Nephron progenitor cell (in vitro differentiated cells): ENCODE measurements at regions not wholly inside any gene's neighbourhood (a gene's known extent, or its start where the extent isn't known, plus 50 kb on each side); places are given as distances from the start of the nearest gene placed in this dataset.

Experiments
- DNase-seq: peaks from one replicate; pipeline ENCODE4 v3.0.0; 2021
- H3K27ac Mint-ChIP-seq: 2 replicates; pipeline ENCODE4 v1.8.0; 2021; ENCODE audit warnings: mild to moderate bottlenecking, moderate library complexity, mixed read lengths
- H3K27me3 Mint-ChIP-seq: 2 replicates; pipeline ENCODE4 v1.8.0; 2021; ENCODE audit warnings: mild to moderate bottlenecking, low read depth, mixed read lengths; ENCODE audit not compliant: poor library complexity
- H3K36me3 Mint-ChIP-seq: 2 replicates; pipeline ENCODE4 v1.8.0; 2021; ENCODE audit warnings: low read depth, mixed read lengths
- H3K4me1 Mint-ChIP-seq: 2 replicates; pipeline ENCODE4 v1.8.0; 2021; ENCODE audit warnings: mixed read lengths
- H3K4me3 Mint-ChIP-seq: 2 replicates; pipeline ENCODE4 v1.8.0; 2021; ENCODE audit warnings: mild to moderate bottlenecking, moderate library complexity, mixed read lengths
- H3K9me3 Mint-ChIP-seq: 2 replicates; pipeline ENCODE4 v1.8.0; 2021; ENCODE audit warnings: mild to moderate bottlenecking, moderate library complexity, mixed read lengths
- TF ChIP-seq, protein P1 (sequence below): fragments of 200-600 bp; sonication (generic); IDR thresholded peaks from 2 replicates; pipeline ENCODE4 v1.5.0; 2021; ENCODE audit warnings: antibody characterized with exemption

GRCh38 chr1:71262970-71263369, 182.1 kb upstream of the ZRANB2 start:
- no peaks in the 10 kb centered on the region for H3K9me3 Mint-ChIP-seq
- H3K27me3 Mint-ChIP-seq = no peaks in the 10 kb centered on the region
- no peak overlapping the region for H3K27ac Mint-ChIP-seq
- peaks cover 29% of the 10 kb centered on the region for H3K4me1 Mint-ChIP-seq
- no peaks in the 10 kb centered on the region for H3K36me3 Mint-ChIP-seq
- H3K4me3 Mint-ChIP-seq = no peak overlapping the region
- TF ChIP-seq, protein P1, sequence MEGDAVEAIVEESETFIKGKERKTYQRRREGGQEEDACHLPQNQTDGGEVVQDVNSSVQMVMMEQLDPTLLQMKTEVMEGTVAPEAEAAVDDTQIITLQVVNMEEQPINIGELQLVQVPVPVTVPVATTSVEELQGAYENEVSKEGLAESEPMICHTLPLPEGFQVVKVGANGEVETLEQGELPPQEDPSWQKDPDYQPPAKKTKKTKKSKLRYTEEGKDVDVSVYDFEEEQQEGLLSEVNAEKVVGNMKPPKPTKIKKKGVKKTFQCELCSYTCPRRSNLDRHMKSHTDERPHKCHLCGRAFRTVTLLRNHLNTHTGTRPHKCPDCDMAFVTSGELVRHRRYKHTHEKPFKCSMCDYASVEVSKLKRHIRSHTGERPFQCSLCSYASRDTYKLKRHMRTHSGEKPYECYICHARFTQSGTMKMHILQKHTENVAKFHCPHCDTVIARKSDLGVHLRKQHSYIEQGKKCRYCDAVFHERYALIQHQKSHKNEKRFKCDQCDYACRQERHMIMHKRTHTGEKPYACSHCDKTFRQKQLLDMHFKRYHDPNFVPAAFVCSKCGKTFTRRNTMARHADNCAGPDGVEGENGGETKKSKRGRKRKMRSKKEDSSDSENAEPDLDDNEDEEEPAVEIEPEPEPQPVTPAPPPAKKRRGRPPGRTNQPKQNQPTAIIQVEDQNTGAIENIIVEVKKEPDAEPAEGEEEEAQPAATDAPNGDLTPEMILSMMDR = no peak
- no peak for DNase-seq

DNA sequence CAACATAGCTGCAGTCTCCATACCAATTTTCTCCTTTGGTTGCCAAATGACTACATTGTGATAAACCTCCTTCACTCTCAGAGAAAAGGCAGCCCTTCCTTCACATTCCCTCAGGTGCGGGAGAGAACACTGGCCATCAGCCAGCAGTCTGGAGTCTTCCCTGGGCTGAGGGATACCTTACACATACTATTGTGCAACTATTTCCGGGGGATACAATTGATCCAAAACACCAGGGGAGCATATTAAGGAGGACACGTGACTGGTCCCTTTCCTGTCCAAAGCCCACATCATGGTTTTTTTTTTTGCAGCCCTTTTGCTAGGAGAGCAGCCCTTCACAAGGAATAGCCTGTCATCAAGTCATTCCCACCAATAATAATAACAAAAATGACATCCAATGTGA, 172.1 kb upstream of the ZRANB2 start:
- H3K9me3 Mint-ChIP-seq = no peaks in the 10 kb centered on the region
- H3K27me3 Mint-ChIP-seq = peaks cover 7% of the 10 kb centered on the region
- no peak overlapping the region for H3K27ac Mint-ChIP-seq
- TF ChIP-seq, protein P1 = no peak
- H3K36me3 Mint-ChIP-seq = no peaks in the 10 kb centered on the region
- H3K4me1 Mint-ChIP-seq = no peaks in the 10 kb centered on the region
- no peak for DNase-seq
- H3K4me3 Mint-ChIP-seq = no peak overlapping the region

DNA sequence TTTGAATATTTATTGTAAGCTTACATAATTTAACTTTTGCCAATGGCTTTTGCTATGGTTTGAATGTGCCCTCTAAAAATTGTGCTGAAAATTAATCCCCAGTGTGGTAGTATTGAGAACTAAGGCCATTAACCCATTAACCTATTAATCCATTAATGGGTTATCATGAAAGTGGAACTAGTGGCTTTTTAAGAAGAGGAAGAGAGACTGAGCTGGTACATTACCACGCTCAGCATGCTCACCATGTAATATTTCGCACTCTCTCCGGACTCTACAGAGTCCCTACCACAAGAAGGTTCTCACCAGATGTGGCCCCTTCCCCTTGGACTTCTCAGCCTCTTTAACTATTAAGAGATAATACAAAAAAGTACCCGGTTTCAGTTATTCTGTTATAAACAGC, 164.4 kb upstream of the ZRANB2 start:
- Mint-ChIP-seq H3K36me3 (no peaks in the 10 kb centered on the region), H3K9me3 (no peaks in the 10 kb centered on the region), H3K4me3 (no peak overlapping the region), H3K27me3 (no peaks in the 10 kb centered on the region), H3K27ac (no peak overlapping the region), H3K4me1 (no peaks in the 10 kb centered on the region)
- no peak for DNase-seq
- TF ChIP-seq, protein P1 = no peak

DNA sequence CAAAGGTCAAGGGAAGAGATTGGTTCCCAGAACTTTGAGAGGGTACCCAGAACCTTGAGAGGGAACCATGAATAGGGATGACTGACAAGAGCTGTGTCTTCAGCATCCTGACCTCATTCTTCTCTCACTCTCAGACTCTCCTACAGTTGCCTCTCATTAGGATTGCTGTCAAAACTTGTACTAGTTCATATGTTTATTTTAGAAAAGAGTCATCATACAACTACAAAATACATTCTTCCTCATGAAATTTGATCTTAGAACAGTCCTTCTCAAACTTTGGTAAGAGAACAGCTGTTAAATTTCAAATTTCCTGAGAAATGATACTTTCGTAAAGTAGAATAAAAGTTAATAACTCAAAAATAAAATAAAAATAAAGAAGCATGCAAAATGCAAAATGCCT, 161.4 kb upstream of the ZRANB2 start:
- no peaks in the 10 kb centered on the region for H3K4me1 Mint-ChIP-seq
- H3K36me3 Mint-ChIP-seq = no peaks in the 10 kb centered on the region
- no peaks in the 10 kb centered on the region for H3K27me3 Mint-ChIP-seq
- H3K9me3 Mint-ChIP-seq = no peaks in the 10 kb centered on the region
- H3K27ac Mint-ChIP-seq = no peak overlapping the region
- H3K4me3 Mint-ChIP-seq = no peak overlapping the region
- TF ChIP-seq, protein P1 = no peak
- DNase-seq = no peak

GRCh38 chr1:71240656-71241055, 159.8 kb upstream of the ZRANB2 start:
- DNase-seq = no peak
- no peak overlapping the region for H3K4me3 Mint-ChIP-seq
- no peaks in the 10 kb centered on the region for H3K27me3 Mint-ChIP-seq
- no peaks in the 10 kb centered on the region for H3K4me1 Mint-ChIP-seq
- no peaks in the 10 kb centered on the region for H3K36me3 Mint-ChIP-seq
- no peak overlapping the region for H3K27ac Mint-ChIP-seq
- H3K9me3 Mint-ChIP-seq = no peaks in the 10 kb centered on the region
- TF ChIP-seq, protein P1 = no peak

DNA sequence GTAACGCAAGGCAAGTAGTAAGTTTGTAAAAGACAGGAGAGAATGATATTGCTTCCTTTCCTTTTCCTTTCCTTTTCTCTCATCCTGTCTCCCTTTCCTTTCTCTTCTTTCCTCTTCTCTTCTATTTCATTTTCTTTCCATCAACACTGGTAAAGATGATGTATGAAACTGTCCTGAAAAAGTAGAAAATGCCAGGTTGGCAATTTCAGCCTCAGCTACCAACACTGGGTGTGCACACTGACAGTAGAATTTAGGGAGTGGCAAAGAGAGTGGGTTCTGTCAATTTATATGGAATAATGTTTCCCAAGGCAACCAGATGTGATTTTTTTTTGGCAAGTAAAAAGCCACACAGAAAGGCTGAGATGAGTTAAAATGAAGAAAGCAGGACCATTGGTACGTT, 155.7 kb upstream of the ZRANB2 start:
- TF ChIP-seq, protein P1 = no peak
- H3K36me3 Mint-ChIP-seq = no peaks in the 10 kb centered on the region
- no peak overlapping the region for H3K27ac Mint-ChIP-seq
- no peak overlapping the region for H3K4me3 Mint-ChIP-seq
- H3K9me3 Mint-ChIP-seq = no peaks in the 10 kb centered on the region
- no peaks in the 10 kb centered on the region for H3K4me1 Mint-ChIP-seq
- no peak for DNase-seq
- no peaks in the 10 kb centered on the region for H3K27me3 Mint-ChIP-seq
